ENCODE measurements at regions not wholly inside any gene's neighbourhood (a gene's known extent, or its start where the extent isn't known, plus 50 kb on each side); places are given as distances from the start of the nearest gene placed in this dataset.

DNA sequence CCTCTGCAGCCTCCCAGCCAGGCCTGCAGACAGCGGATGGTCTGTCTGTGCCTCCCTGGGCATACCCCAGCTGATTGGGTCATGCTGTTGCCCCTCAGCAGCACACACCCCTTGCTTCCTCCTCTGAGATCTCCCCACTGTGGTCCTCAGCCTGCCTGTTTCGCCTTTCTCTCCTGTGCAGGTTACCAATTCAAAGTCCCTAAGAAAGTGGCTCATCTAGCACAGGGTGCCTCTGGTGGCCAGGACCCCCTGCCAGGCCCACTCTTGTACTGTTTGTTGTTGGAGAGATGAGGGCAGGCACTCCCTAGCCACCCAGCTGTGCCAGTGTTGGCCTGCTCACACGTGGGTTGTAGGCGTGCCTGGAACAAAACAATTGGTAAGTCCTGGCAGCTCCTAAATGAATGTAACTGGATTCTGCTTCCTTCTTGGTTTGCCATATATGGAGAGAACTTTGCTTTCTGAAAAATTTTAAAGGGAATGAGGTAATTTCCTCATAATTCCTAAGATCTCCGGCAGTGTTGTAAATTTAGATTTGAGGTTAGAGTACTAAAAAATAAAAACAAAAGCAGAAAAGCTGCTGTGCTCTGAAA, 213.2 kb upstream of the IL12A start:
- DNase-seq = no peak

GRCh38 chr3:159776779-159777178, 211.9 kb upstream of the IL12A start:
- no peak for DNase-seq

DNA sequence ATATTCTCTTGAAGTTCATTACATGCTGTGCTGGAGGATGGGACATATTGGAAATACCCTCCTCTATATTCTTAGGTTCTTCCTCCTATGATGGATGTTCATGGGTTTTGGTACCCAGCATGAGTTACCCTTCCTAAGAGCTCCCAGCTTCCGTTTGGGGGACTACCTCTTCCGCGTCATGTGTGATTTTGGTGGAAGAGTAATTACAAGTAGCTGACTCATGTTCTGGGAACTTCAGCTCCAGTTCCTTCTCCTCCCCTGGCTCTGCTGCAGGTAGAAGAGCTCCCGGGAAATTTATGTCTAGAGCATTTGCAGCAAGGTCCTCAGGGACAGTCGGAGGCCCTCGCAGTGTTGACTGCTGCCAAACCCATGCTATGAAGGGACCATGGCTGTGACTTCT, 208.8 kb upstream of the IL12A start:
- no peak for DNase-seq

DNA sequence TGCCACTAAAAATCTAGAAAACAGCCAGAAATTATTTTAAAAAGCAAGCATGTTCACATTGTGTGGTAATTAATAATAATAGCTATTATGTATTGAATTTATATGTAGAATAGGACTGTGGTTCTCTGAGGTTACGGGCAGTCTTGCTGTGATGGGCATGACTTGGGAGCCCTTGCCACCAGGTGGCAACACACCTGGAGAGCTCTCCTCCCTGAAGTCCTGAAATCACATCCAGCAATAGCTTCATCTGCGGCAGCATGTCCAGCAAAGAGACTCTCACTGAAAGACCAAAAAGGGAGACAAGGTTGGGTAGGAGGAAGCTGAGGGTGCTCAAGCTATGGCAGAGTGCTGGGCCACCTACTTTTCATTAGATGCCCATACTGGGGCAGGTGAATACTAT, 206.8 kb upstream of the IL12A start:
- DNase-seq = no peak

DNA sequence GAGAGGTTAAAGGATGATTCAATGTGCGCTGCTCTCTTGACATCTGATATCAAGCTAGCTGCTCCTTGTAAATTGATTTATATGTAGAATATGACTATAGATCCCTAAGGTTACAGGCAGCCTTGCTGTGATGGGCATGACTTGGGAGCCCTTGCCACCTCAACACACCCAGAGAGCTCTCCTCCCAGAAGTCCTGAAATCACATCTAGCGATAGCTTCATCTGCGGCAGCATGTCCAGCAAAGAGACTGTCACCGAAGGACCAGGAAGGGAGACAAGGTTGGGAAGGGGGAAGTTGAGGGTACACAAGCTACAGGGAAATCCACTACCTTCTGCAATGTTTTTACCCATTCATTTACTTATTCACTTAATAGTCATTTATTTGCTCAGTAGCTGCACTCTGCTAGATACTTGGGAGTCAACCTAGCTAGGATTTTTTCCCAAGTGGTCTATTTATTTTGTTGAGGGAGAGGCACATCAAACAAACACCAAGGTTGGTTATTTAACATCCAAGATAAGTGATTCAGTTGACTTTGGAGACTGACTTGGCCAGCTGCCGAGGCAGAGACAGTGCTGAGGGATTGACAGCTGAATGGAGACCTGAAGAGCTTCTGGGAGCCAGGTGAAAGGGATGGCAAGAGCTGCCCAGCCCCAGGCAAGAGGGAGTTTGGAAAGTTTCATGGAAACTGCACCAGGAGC, 205.8 kb upstream of the IL12A start:
- no peak for DNase-seq

- DNase-seq = no peak
Observed at GRCh38 chr3:159783780-159784742, 204.6 kb upstream of the IL12A start.

- DNase-seq = no peak
Observed at GRCh38 chr3:159785273-159785708, 203.3 kb upstream of the IL12A start.

- no peak for DNase-seq
Observed at GRCh38 chr3:159786489-159787177, 202.0 kb upstream of the IL12A start.

DNA sequence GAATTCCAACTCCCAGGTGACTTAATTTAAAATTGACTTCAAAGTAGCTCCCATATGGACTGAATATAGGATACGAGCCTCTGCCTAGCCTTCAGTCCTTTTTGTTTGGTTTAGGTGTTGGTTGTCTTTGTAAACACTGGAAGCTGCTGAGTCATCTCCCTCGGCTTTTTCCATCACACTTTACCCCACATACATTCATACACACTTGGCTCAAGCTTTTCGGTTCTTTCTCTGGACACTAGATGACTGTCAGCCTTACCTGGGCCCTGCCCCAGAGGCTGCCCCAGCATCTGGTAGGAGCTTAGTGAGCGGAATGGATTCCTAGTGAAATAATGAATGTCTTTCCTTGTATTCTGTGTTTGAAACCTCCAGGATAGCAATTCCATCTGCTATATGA, 201.5 kb upstream of the IL12A start:
- DNase-seq = no peak

- DNase-seq = no peak
Observed at GRCh38 chr3:159787794-159788205, 200.8 kb upstream of the IL12A start.

DNA sequence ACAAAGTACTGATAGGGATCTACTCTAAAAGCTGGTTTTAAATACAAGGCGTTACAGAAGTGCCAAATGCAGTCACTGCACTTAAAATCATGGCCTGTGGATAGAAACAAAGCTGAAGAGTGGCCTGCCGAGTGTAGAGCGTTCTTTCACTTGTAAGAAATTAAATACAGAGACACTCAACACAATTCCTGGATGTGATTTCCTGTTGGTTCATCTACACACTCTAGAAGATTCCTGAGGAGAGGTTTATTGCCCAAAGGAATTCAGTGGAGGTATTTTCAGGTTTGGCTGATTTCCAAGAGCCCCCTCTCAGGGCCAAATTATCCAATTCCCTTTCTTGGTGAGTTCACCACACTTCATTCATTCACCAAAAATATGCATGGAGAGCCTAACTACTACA, 200.3 kb upstream of the IL12A start:
- DNase-seq = no peak

- DNase-seq = no peak
Observed at GRCh38 chr3:159789017-159789416, 199.6 kb upstream of the IL12A start.

- no peak for DNase-seq
Observed at GRCh38 chr3:159789742-159790635, 198.6 kb upstream of the IL12A start.

DNA sequence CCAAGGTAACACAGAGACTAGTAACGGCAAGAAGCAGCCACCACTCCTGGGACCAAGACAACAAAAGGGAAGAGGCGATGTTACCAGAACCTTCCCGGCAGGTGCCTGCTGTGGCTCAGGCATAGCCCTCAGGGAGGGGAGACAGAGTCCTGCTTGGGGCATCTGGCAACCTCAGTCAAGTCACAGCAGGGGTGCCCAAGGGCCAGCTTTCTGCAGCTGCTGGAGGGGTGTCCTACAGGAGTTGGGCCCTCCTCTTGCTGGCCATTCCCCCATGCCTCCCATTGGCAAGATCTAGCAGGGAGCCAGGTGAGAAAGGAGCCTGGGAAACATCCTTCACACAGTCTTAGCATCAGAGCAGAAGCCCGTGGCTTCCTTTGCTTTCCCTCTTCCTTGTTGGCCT, 197.3 kb upstream of the IL12A start:
- DNase-seq = no peak

DNA sequence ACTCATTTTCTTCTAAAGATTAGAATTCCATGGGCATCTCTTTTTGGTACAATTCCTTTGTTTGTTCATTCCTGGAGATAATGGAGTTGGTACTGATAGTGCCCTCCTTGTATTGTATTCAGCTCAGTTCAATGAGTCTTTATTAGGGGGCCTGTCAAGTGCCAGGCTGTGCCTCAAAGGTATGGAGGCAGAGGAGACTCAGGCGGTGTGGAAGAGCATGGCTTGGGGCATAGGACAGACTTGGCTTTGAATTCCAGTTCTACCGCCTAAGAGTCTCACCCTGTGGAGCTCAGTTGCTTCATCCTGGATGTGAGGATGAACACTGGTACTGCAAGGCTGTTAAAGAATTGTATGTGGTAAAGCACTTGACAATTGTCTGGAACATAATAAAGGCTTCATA, 196.6 kb upstream of the IL12A start:
- no peak for DNase-seq

- DNase-seq = no peak
Observed at GRCh38 chr3:159795042-159795441, 193.6 kb upstream of the IL12A start.

DNA sequence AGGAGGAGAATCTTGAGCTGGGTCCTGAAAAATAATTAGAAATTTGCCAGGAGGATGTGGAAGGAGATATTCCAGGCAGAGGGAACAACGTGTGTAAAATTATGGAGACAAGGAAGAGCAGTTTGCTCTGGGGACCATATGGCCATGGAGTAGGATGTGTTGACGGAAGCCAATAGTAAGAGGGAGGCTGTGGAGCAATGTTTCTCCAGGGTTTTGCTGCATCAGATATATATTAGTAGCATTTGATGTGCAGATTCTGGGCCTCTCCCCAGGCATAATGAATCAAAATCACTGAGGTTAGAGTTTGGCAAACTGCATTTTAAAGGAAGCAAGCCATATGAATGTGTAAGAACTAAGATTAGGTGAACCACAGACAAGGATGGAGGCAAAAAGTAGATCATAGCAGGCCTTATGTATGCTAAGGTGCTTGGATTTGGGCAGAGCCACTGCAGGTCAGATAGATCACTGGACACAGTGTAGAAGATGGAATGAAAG, 192.9 kb upstream of the IL12A start:
- DNase-seq = no peak

DNA sequence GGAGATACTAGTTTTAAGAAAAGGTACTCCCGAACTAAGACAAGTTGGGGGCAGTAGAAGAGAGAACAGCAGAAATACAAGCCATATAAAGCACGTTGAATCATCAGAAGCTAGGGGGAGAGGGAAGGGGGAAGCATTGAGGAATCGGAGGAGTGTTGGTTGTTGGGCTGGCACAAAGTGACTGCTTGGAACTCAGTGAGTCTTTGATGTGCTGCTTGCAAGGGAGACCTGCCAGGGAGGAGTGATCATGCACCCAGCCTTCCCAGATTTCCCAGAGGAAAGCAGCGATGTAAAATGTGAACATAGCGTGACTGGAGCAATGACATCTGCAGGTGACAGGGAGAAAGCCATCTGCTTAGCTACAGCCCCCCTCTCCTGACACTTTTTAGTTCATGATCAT, 192.4 kb upstream of the IL12A start:
- no peak for DNase-seq

- no peak for DNase-seq
Observed at GRCh38 chr3:159796744-159797143, 191.9 kb upstream of the IL12A start.

DNA sequence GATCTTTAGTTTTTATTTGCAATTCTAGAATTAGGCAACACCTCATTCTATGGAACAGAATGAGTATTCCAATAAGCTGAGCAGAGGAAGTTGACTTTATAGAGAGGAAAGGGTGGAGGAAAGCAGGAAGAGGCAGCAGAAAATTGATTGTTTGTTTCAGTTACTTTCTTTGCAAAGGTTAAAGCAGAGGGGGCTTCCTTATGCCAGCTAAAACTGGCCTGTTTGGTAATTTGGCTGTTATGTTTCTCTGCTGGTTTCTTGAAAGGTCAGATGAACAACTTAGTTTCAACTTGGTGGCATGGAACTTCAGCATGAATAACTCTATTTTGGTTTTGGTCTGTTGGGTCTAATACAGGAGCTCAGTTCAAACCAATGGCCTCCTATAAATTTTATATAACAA, 190.9 kb upstream of the IL12A start:
- no peak for DNase-seq

- no peak for DNase-seq
Observed at GRCh38 chr3:159798951-159799350, 189.7 kb upstream of the IL12A start.
